A673 (cell line): ENCODE measurements at regions not wholly inside any gene's neighbourhood (a gene's known extent, or its start where the extent isn't known, plus 50 kb on each side); places are given as distances from the start of the nearest gene placed in this dataset.

ENCODE experiments used
- BruUV-seq: library from RNA; stranded (reverse); fragments of 400-500 nt; replicated peaks from 2 replicates; lab custom pipeline; 2021; lab: Mats Ljungman, UMichigan
- CTCF ChIA-PET: fragments of 300-600 bp; sonication (Branson Sonifier 250); formaldehyde crosslinking; loops from one replicate; lab custom pipeline; 2022; ENCODE audit warnings: antibody characterized with exemption; lab: Charles Lee
- POLR2A ChIA-PET: fragments of 300-600 bp; sonication (Branson Sonifier 250); formaldehyde crosslinking; loops from one replicate; lab custom pipeline; 2022; ENCODE audit warnings: antibody characterized with exemption; ENCODE audit not compliant: low non-redundant PET; lab: Charles Lee
- DNase-seq: peaks from one replicate; pipeline ENCODE4 v3.0.0-alpha.2; 2015; ENCODE audit warnings: low spot score
- H3K27ac ChIP-seq: fragments of 200-600 bp; sonication (generic); 2 replicates; pipeline ENCODE4 v1.5.1; 2016; ENCODE audit warnings: mixed run types, low read depth, mild to moderate bottlenecking, mixed read lengths, antibody characterized with exemption, low read length; ENCODE audit not compliant: poor library complexity, severe bottlenecking
- H3K27me3 ChIP-seq: fragments of 200-600 bp; sonication (generic); replicated peaks from 2 replicates; pipeline ENCODE4 v1.6.1; 2017; ENCODE audit warnings: mixed run types, low read depth, mild to moderate bottlenecking, mixed read lengths, antibody characterized with exemption, low read length; ENCODE audit not compliant: insufficient read depth, poor library complexity
- H3K36me3 ChIP-seq: fragments of 200-600 bp; sonication (generic); 2 replicates; pipeline ENCODE4 v1.6.1; 2016; ENCODE audit warnings: mixed run types, mild to moderate bottlenecking, mixed read lengths, antibody characterized with exemption, low read length; ENCODE audit not compliant: insufficient read depth, poor library complexity, severe bottlenecking
- H3K4me1 ChIP-seq: fragments of 200-600 bp; sonication (generic); 2 replicates; pipeline ENCODE4 v1.6.1; 2017; ENCODE audit warnings: mixed run types, mild to moderate bottlenecking, mixed read lengths, antibody characterized with exemption, low read length; ENCODE audit not compliant: insufficient read depth, poor library complexity, severe bottlenecking
- H3K4me3 ChIP-seq: fragments of 200-600 bp; sonication (generic); 2 replicates; pipeline ENCODE4 v1.5.1; 2016; ENCODE audit warnings: low read depth, mixed run types, mild to moderate bottlenecking, mixed read lengths, low read length; ENCODE audit not compliant: poor library complexity, severe bottlenecking
- H3K9me3 ChIP-seq: fragments of 200-600 bp; sonication (generic); 2 replicates; pipeline ENCODE4 v1.6.1; 2016; ENCODE audit warnings: mixed run types, low read depth, mild to moderate bottlenecking, mixed read lengths, antibody characterized with exemption, low read length; ENCODE audit not compliant: poor library complexity, severe bottlenecking
- EZH2 ChIP-seq: fragments of 200-600 bp; sonication (generic); IDR thresholded peaks from 2 replicates; pipeline ENCODE4 v1.6.1; 2017; ENCODE audit warnings: borderline replicate concordance, low read depth, mild to moderate bottlenecking, mixed read lengths, antibody characterized with exemption, low read length; ENCODE audit not compliant: poor library complexity, severe bottlenecking
- intact Hi-C: fragments of 100-400 bp; cut with micrococcal nuclease; formaldehyde crosslinking; loops from one replicate; pipeline ENCODE4 v1.10.0; 2022; ENCODE audit not compliant: unreplicated experiment
- TF ChIP-seq, protein P1 (sequence below): fragments of 300-800, 200-600 bp; sonication (generic); conservative IDR thresholded peaks from 2 replicates; pipeline ENCODE4 v1.5.1; 2017; ENCODE audit warnings: low read depth, mild to moderate bottlenecking, antibody characterized with exemption, low read length, moderate library complexity, mixed read lengths

DNA sequence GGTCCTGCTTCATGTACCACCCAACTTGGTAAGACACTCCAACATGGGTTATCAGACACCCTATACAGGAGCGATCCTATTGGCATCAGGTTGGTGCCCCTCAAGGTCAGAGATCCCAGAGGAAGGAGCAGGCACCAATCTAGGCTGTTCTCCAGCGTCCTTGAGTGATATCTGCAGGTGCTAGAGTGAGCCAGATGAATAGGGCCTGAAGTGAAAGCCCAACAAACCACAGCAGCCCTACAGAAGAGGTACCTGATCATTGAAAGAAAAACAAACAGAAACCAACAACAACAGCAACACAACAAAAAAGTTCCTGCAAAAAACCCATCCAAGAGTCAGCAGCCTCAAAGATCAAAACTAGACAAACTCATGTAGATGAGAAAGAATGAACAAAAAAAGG lies 584.8 kb downstream of the HINT1 start:
- no peak overlapping the region for H3K27ac ChIP-seq
- H3K4me1 ChIP-seq, result no peaks in the 10 kb centered on the region
- no peaks in the 10 kb centered on the region for H3K36me3 ChIP-seq
- H3K27me3 ChIP-seq, result peaks cover 7% of the 10 kb centered on the region
- CTCF ChIA-PET, result no interaction called here
- no peak for DNase-seq
- BruUV-seq, result no TSS peak
- no peak overlapping the region for H3K4me3 ChIP-seq
- intact Hi-C loops, result no loop called here
- no peaks in the 10 kb centered on the region for H3K9me3 ChIP-seq
- POLR2A ChIA-PET, result no interaction called here
- no peak for TF ChIP-seq EZH2
- TF ChIP-seq, protein P1, sequence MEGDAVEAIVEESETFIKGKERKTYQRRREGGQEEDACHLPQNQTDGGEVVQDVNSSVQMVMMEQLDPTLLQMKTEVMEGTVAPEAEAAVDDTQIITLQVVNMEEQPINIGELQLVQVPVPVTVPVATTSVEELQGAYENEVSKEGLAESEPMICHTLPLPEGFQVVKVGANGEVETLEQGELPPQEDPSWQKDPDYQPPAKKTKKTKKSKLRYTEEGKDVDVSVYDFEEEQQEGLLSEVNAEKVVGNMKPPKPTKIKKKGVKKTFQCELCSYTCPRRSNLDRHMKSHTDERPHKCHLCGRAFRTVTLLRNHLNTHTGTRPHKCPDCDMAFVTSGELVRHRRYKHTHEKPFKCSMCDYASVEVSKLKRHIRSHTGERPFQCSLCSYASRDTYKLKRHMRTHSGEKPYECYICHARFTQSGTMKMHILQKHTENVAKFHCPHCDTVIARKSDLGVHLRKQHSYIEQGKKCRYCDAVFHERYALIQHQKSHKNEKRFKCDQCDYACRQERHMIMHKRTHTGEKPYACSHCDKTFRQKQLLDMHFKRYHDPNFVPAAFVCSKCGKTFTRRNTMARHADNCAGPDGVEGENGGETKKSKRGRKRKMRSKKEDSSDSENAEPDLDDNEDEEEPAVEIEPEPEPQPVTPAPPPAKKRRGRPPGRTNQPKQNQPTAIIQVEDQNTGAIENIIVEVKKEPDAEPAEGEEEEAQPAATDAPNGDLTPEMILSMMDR, result no peak

DNA sequence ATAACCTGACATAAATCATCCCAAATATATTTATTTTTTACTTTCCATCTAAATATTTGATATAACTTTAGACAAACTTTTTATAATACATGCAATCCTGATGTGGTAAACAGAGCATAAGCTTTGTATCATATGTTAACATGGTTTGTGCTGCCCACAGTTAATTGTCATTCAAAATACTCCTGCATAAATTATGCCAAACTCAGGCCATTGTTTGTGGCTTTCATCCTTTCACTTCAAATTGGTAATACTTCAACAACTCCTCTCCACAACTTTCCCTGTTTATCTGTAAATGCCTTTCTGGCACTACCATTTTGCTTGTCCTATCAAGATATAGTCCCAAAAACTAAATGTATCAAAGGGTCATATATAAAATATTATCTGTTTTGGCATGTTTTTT lies 586.7 kb downstream of the HINT1 start:
- DNase-seq, result no peak
- no peaks in the 10 kb centered on the region for H3K9me3 ChIP-seq
- no peak overlapping the region for H3K4me3 ChIP-seq
- BruUV-seq, result no TSS peak
- H3K36me3 ChIP-seq, result no peaks in the 10 kb centered on the region
- peaks cover 9% of the 10 kb centered on the region for H3K27me3 ChIP-seq
- TF ChIP-seq, protein P1, result no peak
- no peak for TF ChIP-seq EZH2
- H3K27ac ChIP-seq, result no peak overlapping the region
- ChIA-PET POLR2A (no interaction called here), CTCF (no interaction called here)
- H3K4me1 ChIP-seq, result no peaks in the 10 kb centered on the region
- intact Hi-C loops, result no loop called here

DNA sequence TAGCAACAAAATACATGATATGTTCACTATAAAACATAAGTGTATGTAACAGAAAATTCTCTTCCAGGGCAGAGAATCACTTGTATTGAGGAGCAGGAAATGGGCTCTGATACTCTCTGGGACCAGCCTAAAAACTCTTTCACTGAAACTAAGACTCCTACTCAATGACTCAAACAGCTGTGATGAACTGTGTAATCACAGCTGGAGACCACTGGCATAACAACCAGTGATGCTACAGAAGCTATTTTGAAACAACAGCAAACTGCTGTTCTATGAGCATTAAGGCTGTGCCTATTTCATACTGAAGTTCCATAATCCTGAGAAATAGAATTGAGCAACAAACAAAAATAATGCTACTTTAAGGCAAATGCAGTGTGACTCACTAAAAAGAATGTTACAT lies 594.0 kb downstream of the HINT1 start:
- Histone ChIP-seq H3K4me3 (no peak overlapping the region), H3K9me3 (no peaks in the 10 kb centered on the region), H3K27ac (no peak overlapping the region), H3K4me1 (no peaks in the 10 kb centered on the region), H3K36me3 (no peaks in the 10 kb centered on the region), H3K27me3 (peaks cover 9% of the 10 kb centered on the region)
- ChIA-PET CTCF (no interaction called here), POLR2A (no interaction called here)
- DNase-seq, result no peak
- TF ChIP-seq, protein P1, result no peak
- TF ChIP-seq EZH2, result no peak
- BruUV-seq, result no TSS peak
- intact Hi-C loops, result no loop called here
